NCI-H524 treated with DMSO at 0.1 percent for 48 hours (cell line): ENCODE measurements at regions not wholly inside any gene's neighbourhood (a gene's known extent, or its start where the extent isn't known, plus 50 kb on each side); places are given as distances from the start of the nearest gene placed in this dataset.
"Not testable (repeated sequence)": the region's sequence is repeated elsewhere in the genome, so short reads cannot be mapped to it uniquely, and the experiment has no call there.

Experiments used
- DNase-seq: peaks from one replicate; lab custom pipeline; 2025; lab: John Stamatoyannopoulos, UW

- DNase-seq: no peak
Measured at GRCh38 chrX:13476384-13476783, 93.0 kb upstream of the EGFL6 start.

GRCh38 chrX:13474164-13474516 is 95.3 kb upstream of the EGFL6 start:
- DNase-seq: no peak

GRCh38 chrX:13473442-13474163 is 95.8 kb upstream of the EGFL6 start:
- DNase-seq: no peak

- DNase-seq: no peak
Measured at GRCh38 chrX:13472975-13473374, 96.4 kb upstream of the EGFL6 start.

- DNase-seq: peak; percentile 65
Measured at GRCh38 chrX:13471269-13471668, 98.1 kb upstream of the EGFL6 start.

- no peak for DNase-seq
Measured at GRCh38 chrX:13470685-13470977, 98.8 kb upstream of the EGFL6 start.

- DNase-seq: no peak
Measured at GRCh38 chrX:13469963-13470684, 99.3 kb upstream of the EGFL6 start.

GRCh38 chrX:13468096-13468495 is 101.3 kb upstream of the EGFL6 start:
- peak; percentile 26 for DNase-seq

GRCh38 chrX:13467243-13467642 is 102.2 kb upstream of the EGFL6 start:
- no peak for DNase-seq

GRCh38 chrX:13464599-13465275 is 104.7 kb upstream of the EGFL6 start:
- no peak for DNase-seq

GRCh38 chrX:13463608-13464007 is 105.8 kb upstream of the EGFL6 start:
- DNase-seq: peak; percentile 96

GRCh38 chrX:13452283-13452682 is 117.1 kb upstream of the EGFL6 start:
- no peak for DNase-seq

GRCh38 chrX:13449441-13449840 is 120.0 kb upstream of the EGFL6 start:
- DNase-seq: no peak

GRCh38 chrX:13448941-13449340 is 120.5 kb upstream of the EGFL6 start:
- no peak for DNase-seq

GRCh38 chrX:13441608-13442007 is 121.8 kb upstream of the ATXN3L start:
- DNase-seq: not testable (repeated sequence)

GRCh38 chrX:13440176-13440575 is 120.3 kb upstream of the ATXN3L start:
- peak; percentile 66 for DNase-seq

- DNase-seq: no peak
Measured at GRCh38 chrX:13433298-13433605, 113.4 kb upstream of the ATXN3L start.

GRCh38 chrX:13432414-13433297 is 112.8 kb upstream of the ATXN3L start:
- no peak for DNase-seq

- no peak for DNase-seq
Measured at GRCh38 chrX:13430136-13430827, 110.4 kb upstream of the ATXN3L start.

- no peak for DNase-seq
Measured at GRCh38 chrX:13428053-13428786, 108.4 kb upstream of the ATXN3L start.

- no peak for DNase-seq
Measured at GRCh38 chrX:13427441-13428052, 107.7 kb upstream of the ATXN3L start.
